ENCODE measurements at regions not wholly inside any gene's neighbourhood (a gene's known extent, or its start where the extent isn't known, plus 50 kb on each side); places are given as distances from the start of the nearest gene placed in this dataset.

DNA sequence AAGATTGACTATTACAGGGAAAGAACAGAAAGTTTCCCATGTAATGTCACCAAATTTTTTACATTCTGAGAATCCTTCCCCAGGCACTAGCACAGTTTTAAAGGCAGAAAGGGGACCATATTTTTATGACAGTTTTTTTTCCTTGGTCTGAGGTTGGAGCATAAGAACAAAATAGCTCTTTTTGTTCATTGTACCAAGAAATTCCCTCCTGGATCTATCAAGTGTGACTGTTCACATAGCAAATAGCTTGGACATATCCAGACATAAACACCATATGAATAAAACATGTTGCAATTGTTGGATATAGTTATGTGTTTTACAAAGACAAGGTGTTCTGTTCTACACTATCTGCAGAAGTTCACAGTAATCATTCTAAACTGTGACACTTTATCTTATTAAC, 182.4 kb upstream of the ADGRL2 start:
- Mint-ChIP-seq H3K27ac (no peak overlapping the region), H3K27me3 (ENCODE audit: low read depth) (no peaks in the 10 kb centered on the region), H3K4me1 (ENCODE audit: low read depth) (no peaks in the 10 kb centered on the region), H3K36me3 (ENCODE audit: low read depth) (no peaks in the 10 kb centered on the region), H3K4me3 (no peak overlapping the region), H3K9me3 (peaks cover 10% of the 10 kb centered on the region)

DNA sequence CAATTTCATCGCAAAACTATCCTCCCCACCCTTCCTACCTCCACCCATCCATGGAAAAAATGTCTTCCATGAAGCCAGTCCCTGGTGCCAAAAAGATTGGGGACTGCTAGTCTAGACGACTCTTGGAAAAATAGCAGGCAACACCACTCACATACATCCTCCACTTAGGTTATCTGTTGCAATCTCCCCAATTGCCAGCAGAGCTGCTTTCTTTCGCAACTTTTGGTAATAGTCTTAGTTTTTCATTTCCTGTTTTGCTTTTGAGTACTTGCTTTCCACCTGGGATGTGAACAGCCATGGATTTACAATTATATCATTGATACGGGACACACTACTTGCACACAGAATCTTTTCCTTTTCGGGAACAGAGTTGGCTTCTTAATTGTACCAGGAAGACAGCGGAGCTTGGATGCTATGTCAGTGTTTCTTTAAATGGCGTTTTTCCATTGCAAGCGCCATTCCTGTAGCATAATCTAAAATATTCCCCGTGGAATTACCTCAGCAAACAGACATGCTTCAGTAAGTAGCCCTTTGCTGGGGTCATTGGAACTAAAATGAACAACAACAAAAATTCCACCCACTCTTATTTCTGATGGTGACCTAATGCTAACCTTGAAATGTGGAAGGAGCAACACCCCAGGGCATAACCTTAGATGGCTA, 183.3 kb upstream of the ADGRL2 start:
- no peak overlapping the region for H3K27ac Mint-ChIP-seq

DNA sequence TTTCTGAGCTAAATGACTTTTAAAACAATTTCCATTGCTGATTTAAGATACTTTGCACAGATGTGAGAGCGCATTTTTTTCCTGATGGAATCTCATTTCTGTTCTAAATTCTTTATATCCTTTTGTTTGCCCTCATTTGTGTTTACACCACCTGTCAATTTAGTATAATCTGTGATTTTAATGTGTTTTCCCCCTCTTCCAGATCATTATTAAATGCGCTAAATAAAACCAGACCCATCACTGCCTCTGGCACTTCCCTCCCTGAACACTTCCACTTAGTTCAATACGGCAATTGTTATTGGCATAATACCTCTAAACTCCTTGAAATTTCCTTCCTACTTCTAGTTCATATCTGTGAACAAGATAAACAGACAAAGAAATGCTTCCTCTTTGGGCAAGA, 186.9 kb upstream of the ADGRL2 start:
- Mint-ChIP-seq H3K36me3 (ENCODE audit: low read depth) (no peaks in the 10 kb centered on the region), H3K4me3 (no peak overlapping the region), H3K27ac (no peak overlapping the region), H3K27me3 (ENCODE audit: low read depth) (no peaks in the 10 kb centered on the region), H3K9me3 (peaks cover 10% of the 10 kb centered on the region), H3K4me1 (ENCODE audit: low read depth) (no peaks in the 10 kb centered on the region)

More for the DNA sequence above, 183.3 kb upstream of the ADGRL2 start:
- Mint-ChIP-seq H3K4me3 (no peak overlapping the region), H3K9me3 (peaks cover 10% of the 10 kb centered on the region), H3K4me1 (ENCODE audit: low read depth) (no peaks in the 10 kb centered on the region), H3K36me3 (ENCODE audit: low read depth) (no peaks in the 10 kb centered on the region), H3K27me3 (ENCODE audit: low read depth) (no peaks in the 10 kb centered on the region)

DNA sequence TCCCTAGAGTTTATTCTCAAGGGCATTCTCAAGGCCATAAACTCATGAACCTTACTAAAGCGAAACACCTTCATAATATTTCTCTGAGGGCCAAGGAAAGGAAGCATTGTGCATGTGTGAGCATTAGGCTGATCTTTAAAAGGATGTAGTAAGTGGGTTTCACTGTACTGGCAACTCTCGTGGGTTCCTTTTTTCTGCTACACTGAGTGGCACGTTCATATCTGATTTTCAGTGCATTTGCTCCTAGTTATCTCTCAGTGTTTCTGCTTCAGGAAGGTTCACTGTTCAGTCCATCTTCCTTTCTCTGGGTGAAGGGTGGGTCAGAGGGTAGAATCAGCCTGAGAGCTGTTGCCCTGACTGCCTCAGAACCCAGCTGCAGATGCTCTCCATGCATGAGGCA, 192.8 kb upstream of the ADGRL2 start:
- H3K27me3 Mint-ChIP-seq (ENCODE audit: low read depth): no peaks in the 10 kb centered on the region
- H3K4me3 Mint-ChIP-seq: no peak overlapping the region
- no peaks in the 10 kb centered on the region for H3K36me3 Mint-ChIP-seq (ENCODE audit: low read depth)
- H3K27ac Mint-ChIP-seq: no peak overlapping the region
- no peaks in the 10 kb centered on the region for H3K9me3 Mint-ChIP-seq
- no peaks in the 10 kb centered on the region for H3K4me1 Mint-ChIP-seq (ENCODE audit: low read depth)

DNA sequence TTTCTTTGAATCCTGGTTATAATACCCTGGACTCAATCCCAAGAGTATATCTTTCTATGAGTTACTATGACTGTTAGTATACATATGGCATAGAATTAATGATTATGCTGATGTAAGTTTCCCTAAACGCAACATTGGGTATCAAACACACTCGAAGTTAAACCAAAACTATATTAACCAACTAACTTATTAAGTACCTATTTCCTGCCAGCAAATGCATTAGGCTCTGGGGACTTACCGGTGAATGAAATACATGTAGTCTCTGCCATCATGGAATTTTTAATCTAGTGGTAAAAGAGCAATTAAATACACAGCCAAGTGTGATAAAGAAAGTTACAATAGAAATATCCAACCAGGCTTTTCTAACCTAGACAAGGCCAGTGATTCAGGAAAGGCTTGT, 193.6 kb upstream of the ADGRL2 start:
- Mint-ChIP-seq H3K27ac (no peak overlapping the region), H3K9me3 (no peaks in the 10 kb centered on the region), H3K27me3 (ENCODE audit: low read depth) (no peaks in the 10 kb centered on the region), H3K36me3 (ENCODE audit: low read depth) (no peaks in the 10 kb centered on the region), H3K4me1 (ENCODE audit: low read depth) (no peaks in the 10 kb centered on the region), H3K4me3 (no peak overlapping the region)

DNA sequence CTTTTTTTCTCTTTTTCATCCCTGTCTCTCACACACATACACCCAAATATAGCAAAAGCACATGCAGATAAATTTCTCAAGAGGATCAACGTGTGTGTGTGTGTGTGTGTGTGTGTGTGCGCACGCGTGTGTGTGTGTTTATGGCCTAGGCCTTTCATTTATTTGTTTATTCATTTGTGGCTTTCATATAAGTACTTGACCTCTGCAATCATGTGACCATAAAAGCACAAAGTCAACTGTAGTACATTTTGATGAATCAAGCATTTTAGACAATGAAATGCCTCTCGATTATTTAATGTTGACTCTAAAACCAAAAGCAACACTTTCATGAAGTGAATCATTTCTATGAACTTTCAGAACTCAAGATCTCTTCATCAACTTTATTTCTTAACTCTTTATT, 194.1 kb upstream of the ADGRL2 start:
- H3K4me1 Mint-ChIP-seq (ENCODE audit: low read depth): no peaks in the 10 kb centered on the region
- no peak overlapping the region for H3K27ac Mint-ChIP-seq
- H3K36me3 Mint-ChIP-seq (ENCODE audit: low read depth): no peaks in the 10 kb centered on the region
- no peaks in the 10 kb centered on the region for H3K9me3 Mint-ChIP-seq
- H3K27me3 Mint-ChIP-seq (ENCODE audit: low read depth): no peaks in the 10 kb centered on the region
- H3K4me3 Mint-ChIP-seq: no peak overlapping the region

DNA sequence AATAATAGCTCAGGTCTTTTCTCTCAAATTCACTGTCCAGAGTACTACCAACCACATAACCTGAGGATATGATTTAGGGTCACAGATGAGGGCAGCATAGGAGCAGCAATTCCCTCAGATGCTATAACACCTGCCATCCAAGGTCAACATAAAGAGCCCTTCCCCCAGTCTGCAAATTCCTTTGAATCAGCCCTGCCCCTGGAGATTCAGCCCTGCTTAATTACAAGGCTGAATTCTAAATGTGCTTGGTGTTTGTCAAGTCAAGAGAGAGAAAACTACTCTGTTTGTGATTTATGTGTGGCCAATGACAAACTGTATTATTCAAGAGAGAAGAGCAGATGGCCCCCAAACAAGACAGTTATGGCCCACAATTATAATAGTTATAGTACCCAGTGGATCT, 195.7 kb upstream of the ADGRL2 start:
- H3K27me3 Mint-ChIP-seq (ENCODE audit: low read depth): no peaks in the 10 kb centered on the region
- no peaks in the 10 kb centered on the region for H3K36me3 Mint-ChIP-seq (ENCODE audit: low read depth)
- no peaks in the 10 kb centered on the region for H3K9me3 Mint-ChIP-seq
- no peak overlapping the region for H3K4me3 Mint-ChIP-seq
- no peak overlapping the region for H3K27ac Mint-ChIP-seq
- H3K4me1 Mint-ChIP-seq (ENCODE audit: low read depth): no peaks in the 10 kb centered on the region

DNA sequence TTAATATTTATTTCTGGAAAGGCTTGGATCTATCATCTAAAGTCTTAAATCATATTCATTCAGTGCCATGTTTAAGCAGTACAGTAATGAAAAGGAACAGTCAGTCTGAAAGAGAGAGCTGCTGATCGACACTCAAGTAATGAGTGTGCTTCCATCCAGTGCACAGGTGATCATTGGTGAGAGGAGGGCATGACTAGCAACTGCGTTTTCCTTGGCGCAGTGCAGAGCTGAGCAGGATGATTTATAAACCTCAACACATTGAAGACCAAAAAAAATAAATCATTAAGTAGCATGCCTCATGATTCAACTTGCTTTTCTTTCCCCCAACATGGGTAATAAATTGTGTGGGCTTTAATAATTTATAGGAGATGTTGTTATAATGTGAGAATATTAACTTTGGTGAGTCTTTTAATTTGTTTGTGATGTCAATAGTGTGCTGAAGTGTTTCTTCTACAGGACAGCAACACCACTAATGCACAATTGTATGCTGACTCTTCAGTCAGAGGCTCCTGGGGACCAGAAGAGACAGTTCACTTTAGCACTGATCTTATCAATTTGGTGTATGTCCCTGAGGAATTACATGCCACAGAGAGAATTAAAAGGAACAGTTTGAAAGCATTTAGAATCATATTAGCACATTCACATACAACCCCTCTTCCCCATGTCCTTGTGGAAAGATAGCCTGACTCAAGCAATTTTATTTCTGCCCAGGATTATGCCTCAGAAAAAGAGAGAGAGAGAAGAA, 199.7 kb upstream of the ADGRL2 start:
- no peaks in the 10 kb centered on the region for H3K4me1 Mint-ChIP-seq (ENCODE audit: low read depth)

DNA sequence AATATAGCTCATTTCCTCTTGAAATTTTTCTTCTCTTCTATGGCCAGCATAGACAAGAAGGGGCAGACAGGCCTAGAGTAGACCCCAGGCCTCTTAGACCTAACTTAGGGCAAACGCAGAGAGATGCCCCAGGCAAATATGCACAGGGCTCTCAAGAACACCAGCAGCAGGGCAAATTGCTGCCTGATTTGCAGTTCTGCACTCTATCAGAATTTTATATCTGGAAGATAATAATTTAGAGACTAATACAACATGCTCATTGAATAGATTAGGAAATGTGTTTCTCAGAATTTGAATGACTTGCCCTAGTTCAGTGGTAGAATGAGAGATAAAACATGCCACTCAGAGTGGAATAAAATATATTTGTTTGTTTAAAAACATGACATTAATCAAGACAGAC, 200.4 kb upstream of the ADGRL2 start:
- Mint-ChIP-seq H3K4me1 (ENCODE audit: low read depth) (no peaks in the 10 kb centered on the region), H3K27me3 (ENCODE audit: low read depth) (no peaks in the 10 kb centered on the region), H3K9me3 (no peaks in the 10 kb centered on the region), H3K27ac (no peak overlapping the region), H3K36me3 (ENCODE audit: low read depth) (no peaks in the 10 kb centered on the region), H3K4me3 (no peak overlapping the region)

More for the DNA sequence above, 199.7 kb upstream of the ADGRL2 start:
- H3K27ac Mint-ChIP-seq: no peak overlapping the region
- no peaks in the 10 kb centered on the region for H3K36me3 Mint-ChIP-seq (ENCODE audit: low read depth)
- no peak overlapping the region for H3K4me3 Mint-ChIP-seq
- no peaks in the 10 kb centered on the region for H3K9me3 Mint-ChIP-seq
- H3K27me3 Mint-ChIP-seq (ENCODE audit: low read depth): no peaks in the 10 kb centered on the region

DNA sequence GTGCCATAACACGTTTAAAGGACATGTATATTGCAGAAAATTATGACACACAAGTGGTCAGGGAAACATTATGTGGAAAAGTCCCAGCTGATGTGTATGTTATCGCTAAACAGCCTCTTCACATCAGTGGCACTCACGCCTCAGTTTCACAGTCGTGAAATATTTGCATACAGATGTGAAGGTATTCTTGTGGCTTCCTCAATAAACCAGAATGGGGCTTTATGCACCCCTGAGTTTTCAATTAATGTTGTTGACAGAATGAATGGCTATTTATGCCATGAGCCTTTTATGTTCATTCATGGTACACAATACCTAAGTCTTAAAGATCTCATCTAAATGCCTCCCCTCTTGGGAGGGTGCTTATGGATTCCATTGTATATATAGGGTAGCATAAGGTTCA, 202.1 kb upstream of the ADGRL2 start:
- H3K9me3 Mint-ChIP-seq: no peaks in the 10 kb centered on the region
- no peaks in the 10 kb centered on the region for H3K27me3 Mint-ChIP-seq (ENCODE audit: low read depth)
- H3K4me3 Mint-ChIP-seq: no peak overlapping the region
- H3K36me3 Mint-ChIP-seq (ENCODE audit: low read depth): no peaks in the 10 kb centered on the region
- H3K27ac Mint-ChIP-seq: no peak overlapping the region
- H3K4me1 Mint-ChIP-seq (ENCODE audit: low read depth): no peaks in the 10 kb centered on the region

DNA sequence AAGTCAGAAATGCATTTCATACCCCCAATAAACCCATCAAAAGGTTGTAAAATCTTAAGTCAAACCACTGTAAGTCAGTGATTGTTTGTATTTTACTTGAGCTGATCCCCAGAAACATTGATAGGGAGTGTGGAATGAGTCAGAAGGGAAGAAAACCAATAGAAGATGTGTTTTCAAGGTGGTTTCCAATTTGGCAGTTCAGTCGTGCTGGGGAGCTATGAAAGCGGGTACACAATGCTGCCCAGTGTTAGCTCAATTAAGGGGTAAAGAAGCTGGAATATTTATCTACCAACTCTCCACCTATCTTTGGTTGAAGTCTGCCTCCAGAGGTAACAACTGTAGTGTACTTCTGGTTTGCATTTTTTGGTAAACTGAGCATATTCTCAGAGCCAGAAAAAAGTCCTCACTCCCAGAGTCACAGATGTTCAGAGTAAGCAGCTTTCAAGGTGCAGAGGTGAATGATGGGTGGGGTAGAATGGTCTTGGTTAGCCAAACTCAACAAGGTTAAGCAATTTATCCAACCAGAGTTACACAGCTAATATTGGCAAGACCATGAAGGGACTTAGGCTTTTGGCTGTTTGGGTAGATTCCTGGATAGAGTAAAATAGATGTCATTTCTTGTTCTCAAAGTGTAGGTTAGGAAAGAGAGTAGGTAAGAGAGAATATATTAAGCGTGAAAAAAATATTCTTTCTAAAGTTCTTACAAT, 202.9 kb upstream of the ADGRL2 start:
- Mint-ChIP-seq H3K4me3 (no peak overlapping the region), H3K4me1 (ENCODE audit: low read depth) (no peaks in the 10 kb centered on the region), H3K9me3 (no peaks in the 10 kb centered on the region), H3K27me3 (ENCODE audit: low read depth) (no peaks in the 10 kb centered on the region), H3K27ac (no peak overlapping the region), H3K36me3 (ENCODE audit: low read depth) (no peaks in the 10 kb centered on the region)

DNA sequence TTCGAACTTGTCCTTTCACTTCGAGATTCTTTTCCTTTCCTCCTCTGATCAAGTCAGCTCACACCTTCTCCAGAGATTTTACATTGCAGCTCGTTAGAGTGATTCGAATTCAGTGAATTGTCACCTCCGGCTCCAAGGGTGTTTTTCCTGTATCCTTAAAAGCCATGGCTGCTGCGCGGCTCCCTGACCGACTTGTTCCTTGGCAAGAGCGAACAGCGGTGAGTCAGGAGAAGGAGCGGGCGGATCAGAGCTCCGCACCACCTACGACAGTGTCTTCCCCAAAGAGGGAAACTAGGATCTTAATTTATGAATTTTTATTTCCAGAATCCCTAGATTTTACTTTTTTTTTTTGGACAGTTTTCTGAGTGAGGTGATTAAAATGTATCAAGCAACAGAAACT, 204.4 kb upstream of the ADGRL2 start:
- Mint-ChIP-seq H3K4me3 (no peak overlapping the region), H3K27ac (no peak overlapping the region), H3K4me1 (ENCODE audit: low read depth) (no peaks in the 10 kb centered on the region), H3K9me3 (no peaks in the 10 kb centered on the region), H3K36me3 (ENCODE audit: low read depth) (no peaks in the 10 kb centered on the region), H3K27me3 (ENCODE audit: low read depth) (no peaks in the 10 kb centered on the region)

DNA sequence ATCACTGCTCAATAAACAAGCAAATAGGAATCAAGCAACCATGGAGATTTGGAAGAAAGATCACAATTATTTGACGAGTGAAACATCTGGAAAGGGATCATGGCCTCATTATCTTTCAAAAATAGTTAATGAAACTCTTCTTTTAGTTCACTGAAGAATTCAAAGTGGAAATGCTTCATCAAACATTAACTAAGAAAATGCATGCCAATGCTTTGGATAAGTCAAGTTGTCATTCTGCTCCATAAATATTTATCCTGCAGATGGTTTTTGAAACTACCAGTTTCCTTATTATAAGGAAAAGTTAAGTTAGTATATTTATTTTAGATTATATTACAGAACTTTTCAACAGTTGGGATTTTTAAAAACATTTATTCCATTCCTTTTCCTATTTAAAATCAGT, 206.5 kb upstream of the ADGRL2 start:
- no peaks in the 10 kb centered on the region for H3K27me3 Mint-ChIP-seq (ENCODE audit: low read depth)
- no peak overlapping the region for H3K27ac Mint-ChIP-seq
- no peaks in the 10 kb centered on the region for H3K36me3 Mint-ChIP-seq (ENCODE audit: low read depth)
- no peaks in the 10 kb centered on the region for H3K4me1 Mint-ChIP-seq (ENCODE audit: low read depth)
- H3K4me3 Mint-ChIP-seq: no peak overlapping the region
- no peaks in the 10 kb centered on the region for H3K9me3 Mint-ChIP-seq

DNA sequence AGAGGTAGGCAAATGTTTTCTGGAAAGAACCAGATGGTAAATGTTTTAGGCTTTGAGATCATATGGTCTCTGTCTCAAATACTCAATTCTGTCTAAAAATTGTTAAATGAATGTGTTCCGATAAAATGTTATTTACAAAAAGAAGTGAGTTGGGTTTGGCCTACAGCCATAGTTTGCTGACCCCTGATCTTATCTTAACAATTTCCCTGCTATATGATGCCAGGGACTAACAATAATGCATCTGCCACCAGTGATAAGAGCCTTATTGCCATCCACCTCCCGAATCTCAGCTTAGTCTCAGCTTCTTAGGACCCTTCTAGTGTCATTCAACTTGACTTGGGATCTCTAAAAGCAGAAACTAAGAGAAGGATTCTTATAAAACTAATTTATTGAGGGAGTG, 208.5 kb upstream of the ADGRL2 start:
- Mint-ChIP-seq H3K9me3 (no peaks in the 10 kb centered on the region), H3K4me1 (ENCODE audit: low read depth) (no peaks in the 10 kb centered on the region)

DNA sequence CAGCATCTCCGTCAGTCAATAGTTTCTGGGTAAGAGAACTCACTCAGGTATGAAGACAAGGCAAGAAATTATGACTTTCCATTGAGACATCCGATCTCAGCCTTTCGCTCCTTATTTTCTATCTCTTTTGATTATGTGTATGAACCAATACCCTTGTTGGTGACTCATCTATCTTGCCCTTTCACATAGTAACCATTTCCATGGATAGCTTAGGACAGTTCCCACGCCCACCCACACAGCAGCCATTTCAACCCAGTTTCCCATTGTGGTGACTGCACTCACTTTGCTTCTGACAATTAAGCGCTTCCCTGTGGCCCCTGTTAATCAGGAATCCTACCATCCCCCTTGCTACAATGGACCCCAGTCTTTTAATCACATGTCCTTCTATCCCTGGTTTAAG, 210.6 kb upstream of the ADGRL2 start:
- H3K4me1 Mint-ChIP-seq (ENCODE audit: low read depth): no peaks in the 10 kb centered on the region
- H3K36me3 Mint-ChIP-seq (ENCODE audit: low read depth): no peaks in the 10 kb centered on the region
- no peaks in the 10 kb centered on the region for H3K9me3 Mint-ChIP-seq
- H3K27ac Mint-ChIP-seq: no peak overlapping the region
- H3K4me3 Mint-ChIP-seq: no peak overlapping the region
- no peaks in the 10 kb centered on the region for H3K27me3 Mint-ChIP-seq (ENCODE audit: low read depth)

More for the DNA sequence above, 208.5 kb upstream of the ADGRL2 start:
- no peak overlapping the region for H3K27ac Mint-ChIP-seq
- no peak overlapping the region for H3K4me3 Mint-ChIP-seq
- H3K36me3 Mint-ChIP-seq (ENCODE audit: low read depth): no peaks in the 10 kb centered on the region
- H3K27me3 Mint-ChIP-seq (ENCODE audit: low read depth): no peaks in the 10 kb centered on the region

Data from T-helper 1 cell treated with Interleukin-12 subunit alpha and Interleukin-12 subunit beta and Interleukin-4 antibody, amounts not matched to agents 30 μg/mL and 1 μg/mL, for 36 hours (primary cell).